HUDEP-2 (cell line): ENCODE measurements at regions not wholly inside any gene's neighbourhood (a gene's known extent, or its start where the extent isn't known, plus 50 kb on each side); places are given as distances from the start of the nearest gene placed in this dataset.

Source experiments
- DNase-seq, 76 experiments: peaks; one replicate each; lab custom pipeline; 2025; ENCODE audit not compliant: unreplicated experiment in 76 of 76; lab: John Stamatoyannopoulos, UW

- DNase-seq, result no peak
Measured at GRCh38 chr2:64820901-64821300, 167.2 kb upstream of the SERTAD2 start.

- no peak for DNase-seq
Measured at GRCh38 chr2:64823794-64824193, 165.4 kb upstream of the SLC1A4 start.

- DNase-seq, result no peak
Measured at GRCh38 chr2:64825831-64826491, 163.2 kb upstream of the SLC1A4 start.

GRCh38 chr2:64826703-64827102 is 162.5 kb upstream of the SLC1A4 start:
- no peak for DNase-seq

GRCh38 chr2:64828261-64828660 is 160.9 kb upstream of the SLC1A4 start:
- DNase-seq, result no peak

GRCh38 chr2:64829525-64829924 is 159.7 kb upstream of the SLC1A4 start:
- no peak for DNase-seq

- DNase-seq, result peak in 71 of 76 experiments; percentile 4 to 85 (median 53)
Measured at GRCh38 chr2:64831134-64831976, 157.8 kb upstream of the SLC1A4 start.

GRCh38 chr2:64831977-64832328 is 157.2 kb upstream of the SLC1A4 start:
- DNase-seq, result no peak

- DNase-seq, result no peak
Measured at GRCh38 chr2:64832936-64833335, 156.3 kb upstream of the SLC1A4 start.

- DNase-seq, result no peak
Measured at GRCh38 chr2:64836566-64836965, 152.6 kb upstream of the SLC1A4 start.

- no peak for DNase-seq
Measured at GRCh38 chr2:64837116-64837731, 152.0 kb upstream of the SLC1A4 start.

GRCh38 chr2:64837925-64838641 is 151.1 kb upstream of the SLC1A4 start:
- DNase-seq, result no peak

- peak in 2 of 76 experiments; percentile 3 to 9 for DNase-seq
Measured at GRCh38 chr2:64838817-64839216, 150.4 kb upstream of the SLC1A4 start.

- no peak for DNase-seq
Measured at GRCh38 chr2:64839844-64840243, 149.4 kb upstream of the SLC1A4 start.

- no peak for DNase-seq
Measured at GRCh38 chr2:64840426-64840881, 148.7 kb upstream of the SLC1A4 start.

- DNase-seq, result no peak
Measured at GRCh38 chr2:64841461-64841860, 147.7 kb upstream of the SLC1A4 start.

- no peak for DNase-seq
Measured at GRCh38 chr2:64842030-64842429, 147.2 kb upstream of the SLC1A4 start.

GRCh38 chr2:64844087-64844486 is 145.1 kb upstream of the SLC1A4 start:
- DNase-seq, result no peak

- DNase-seq, result no peak
Measured at GRCh38 chr2:64845273-64845905, 143.8 kb upstream of the SLC1A4 start.

- no peak for DNase-seq
Measured at GRCh38 chr2:64846177-64846576, 143.0 kb upstream of the SLC1A4 start.

- no peak for DNase-seq
Measured at GRCh38 chr2:64847930-64848329, 141.3 kb upstream of the SLC1A4 start.
